ENCODE measurements at regions not wholly inside any gene's neighbourhood (a gene's known extent, or its start where the extent isn't known, plus 50 kb on each side); places are given as distances from the start of the nearest gene placed in this dataset.
"Not testable (repeated sequence)": the region's sequence is repeated elsewhere in the genome, so short reads cannot be mapped to it uniquely, and the experiment has no call there.

- no peaks in the 10 kb centered on the region for H3K36me3 ChIP-seq (ENCODE audit: control insufficient read depth, insufficient read depth, low read length)
- H3K27me3 ChIP-seq (ENCODE audit: control insufficient read depth, insufficient read depth, low read length), result no peaks in the 10 kb centered on the region
- no peak overlapping the region for H3K4me3 ChIP-seq (ENCODE audit: low read length)
- no peaks in the 10 kb centered on the region for H3K4me1 ChIP-seq (ENCODE audit: control insufficient read depth, insufficient read depth, low read length)
- H3K27ac ChIP-seq (ENCODE audit: low read depth, low read length), result no peak overlapping the region
- H3K9ac ChIP-seq (ENCODE audit: low read length), result no peak overlapping the region
Measured at GRCh38 chr10:118968482-118968881, 61.0 kb upstream of the NANOS1 start.

DNA sequence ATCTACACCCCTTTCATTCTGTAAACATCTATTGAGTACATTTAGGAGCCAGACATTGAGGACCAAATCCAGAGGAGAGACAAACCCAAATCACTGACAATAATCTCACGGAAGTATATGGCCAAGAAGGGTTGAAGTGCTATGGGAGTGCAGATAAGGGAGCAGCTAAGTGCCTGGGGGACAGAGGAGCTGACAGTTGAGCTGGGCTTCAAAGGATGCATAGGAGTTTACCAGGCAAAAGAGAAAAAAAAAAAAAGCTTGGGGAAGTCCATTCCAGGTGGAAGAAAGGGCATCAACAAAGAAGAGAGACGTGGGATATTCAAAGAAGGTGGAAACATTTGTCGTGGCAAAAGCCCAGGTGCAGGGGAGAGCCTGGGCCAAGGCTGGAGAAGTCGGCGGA lies 60.5 kb upstream of the NANOS1 start:
- Histone ChIP-seq H3K27me3 (ENCODE audit: control insufficient read depth, insufficient read depth, low read length) (no peaks in the 10 kb centered on the region), H3K27ac (ENCODE audit: low read depth, low read length) (no peak overlapping the region), H3K4me3 (ENCODE audit: low read length) (no peak overlapping the region), H3K4me1 (ENCODE audit: control insufficient read depth, insufficient read depth, low read length) (no peaks in the 10 kb centered on the region), H3K36me3 (ENCODE audit: control insufficient read depth, insufficient read depth, low read length) (no peaks in the 10 kb centered on the region), H3K9ac (ENCODE audit: low read length) (no peak overlapping the region)

- no peaks in the 10 kb centered on the region for H3K27me3 ChIP-seq (ENCODE audit: control insufficient read depth, insufficient read depth, low read length)
- no peak overlapping the region for H3K9ac ChIP-seq (ENCODE audit: low read length)
- no peaks in the 10 kb centered on the region for H3K36me3 ChIP-seq (ENCODE audit: control insufficient read depth, insufficient read depth, low read length)
- H3K27ac ChIP-seq (ENCODE audit: low read depth, low read length), result no peak overlapping the region
- no peaks in the 10 kb centered on the region for H3K4me1 ChIP-seq (ENCODE audit: control insufficient read depth, insufficient read depth, low read length)
- no peak overlapping the region for H3K4me3 ChIP-seq (ENCODE audit: low read length)
Measured at GRCh38 chr10:118970770-118971169, 58.7 kb upstream of the NANOS1 start.

DNA sequence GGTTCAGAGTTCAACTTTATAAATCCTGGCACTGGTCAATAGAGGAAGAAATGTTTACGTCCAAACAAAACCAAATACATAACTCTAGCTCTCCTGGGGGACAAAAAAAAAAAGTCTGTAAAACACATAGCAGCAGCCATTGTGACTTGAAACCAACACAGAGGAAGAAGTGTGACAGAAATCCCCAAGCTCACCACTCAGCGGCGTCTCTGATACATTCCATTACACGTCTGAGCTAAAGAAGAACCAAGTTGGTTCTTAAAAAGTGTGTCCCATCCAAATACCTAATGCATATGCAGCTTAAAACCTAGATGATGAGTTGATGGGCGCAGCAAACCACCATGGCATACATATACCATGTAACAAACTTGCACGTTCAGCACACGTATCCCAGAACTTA lies 58.3 kb upstream of the NANOS1 start:
- Histone ChIP-seq H3K27me3 (ENCODE audit: control insufficient read depth, insufficient read depth, low read length) (no peaks in the 10 kb centered on the region), H3K9ac (ENCODE audit: low read length) (no peak overlapping the region), H3K36me3 (ENCODE audit: control insufficient read depth, insufficient read depth, low read length) (no peaks in the 10 kb centered on the region), H3K4me3 (ENCODE audit: low read length) (no peak overlapping the region), H3K27ac (ENCODE audit: low read depth, low read length) (no peak overlapping the region), H3K4me1 (ENCODE audit: control insufficient read depth, insufficient read depth, low read length) (no peaks in the 10 kb centered on the region)

GRCh38 chr10:118971876-118972275 lies 57.6 kb upstream of the NANOS1 start:
- Histone ChIP-seq H3K4me3 (ENCODE audit: low read length) (no peak overlapping the region), H3K36me3 (ENCODE audit: control insufficient read depth, insufficient read depth, low read length) (no peaks in the 10 kb centered on the region), H3K27me3 (ENCODE audit: control insufficient read depth, insufficient read depth, low read length) (no peaks in the 10 kb centered on the region), H3K4me1 (ENCODE audit: control insufficient read depth, insufficient read depth, low read length) (no peaks in the 10 kb centered on the region), H3K9ac (ENCODE audit: low read length) (no peak overlapping the region), H3K27ac (ENCODE audit: low read depth, low read length) (no peak overlapping the region)

- Histone ChIP-seq H3K4me3 (ENCODE audit: low read length) (no peak overlapping the region), H3K4me1 (ENCODE audit: control insufficient read depth, insufficient read depth, low read length) (no peaks in the 10 kb centered on the region), H3K36me3 (ENCODE audit: control insufficient read depth, insufficient read depth, low read length) (no peaks in the 10 kb centered on the region), H3K27ac (ENCODE audit: low read depth, low read length) (no peak overlapping the region), H3K9ac (ENCODE audit: low read length) (no peak overlapping the region), H3K27me3 (ENCODE audit: control insufficient read depth, insufficient read depth, low read length) (no peaks in the 10 kb centered on the region)
Measured at GRCh38 chr10:118973744-118974143, 55.8 kb upstream of the NANOS1 start.

GRCh38 chr10:118974951-118975350 lies 54.6 kb upstream of the NANOS1 start:
- H3K27me3 ChIP-seq (ENCODE audit: control insufficient read depth, insufficient read depth, low read length), result no peaks in the 10 kb centered on the region
- H3K4me1 ChIP-seq (ENCODE audit: control insufficient read depth, insufficient read depth, low read length), result no peaks in the 10 kb centered on the region
- H3K9ac ChIP-seq (ENCODE audit: low read length), result no peak overlapping the region
- H3K4me3 ChIP-seq (ENCODE audit: low read length), result no peak overlapping the region
- no peak overlapping the region for H3K27ac ChIP-seq (ENCODE audit: low read depth, low read length)
- no peaks in the 10 kb centered on the region for H3K36me3 ChIP-seq (ENCODE audit: control insufficient read depth, insufficient read depth, low read length)

GRCh38 chr10:118976219-118976618 lies 53.3 kb upstream of the NANOS1 start:
- not testable (repeated sequence) for H3K4me3 ChIP-seq (ENCODE audit: low read length); H3K36me3 ChIP-seq (ENCODE audit: control insufficient read depth, insufficient read depth, low read length); H3K27me3 ChIP-seq (ENCODE audit: control insufficient read depth, insufficient read depth, low read length); H3K4me1 ChIP-seq (ENCODE audit: control insufficient read depth, insufficient read depth, low read length); H3K9ac ChIP-seq (ENCODE audit: low read length); H3K27ac ChIP-seq (ENCODE audit: low read depth, low read length)

DNA sequence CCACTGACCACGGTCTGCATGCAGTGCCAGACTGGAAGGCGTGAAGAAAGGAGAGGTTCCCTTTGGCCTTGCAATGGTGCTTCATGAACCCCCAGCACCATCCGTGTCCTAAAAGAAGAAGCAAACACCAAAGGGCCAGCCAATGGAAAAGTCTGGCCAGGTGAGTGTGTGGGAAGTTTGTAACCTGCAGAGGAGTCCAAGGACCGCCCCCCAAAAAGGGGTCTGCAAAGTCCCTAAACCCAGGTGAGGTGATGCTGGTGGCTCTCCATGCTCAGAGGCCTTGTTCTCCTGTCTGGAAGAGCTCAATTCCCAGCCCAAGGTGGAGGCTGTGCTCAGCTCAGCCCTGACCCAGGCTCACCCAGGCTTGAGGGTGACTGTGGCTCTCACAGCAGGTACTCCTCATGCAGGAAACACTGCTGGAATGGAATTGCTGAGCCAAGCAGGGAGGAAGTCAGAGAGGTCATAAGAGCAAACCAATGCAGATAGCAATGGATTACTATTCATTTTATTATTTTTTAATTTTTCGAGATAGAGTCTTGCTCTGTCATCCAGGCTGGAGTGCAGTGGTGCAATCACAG lies 52.4 kb upstream of the NANOS1 start:
- no peak overlapping the region for H3K4me3 ChIP-seq (ENCODE audit: low read length)
- no peak overlapping the region for H3K27ac ChIP-seq (ENCODE audit: low read depth, low read length)
- no peaks in the 10 kb centered on the region for H3K36me3 ChIP-seq (ENCODE audit: control insufficient read depth, insufficient read depth, low read length)
- H3K9ac ChIP-seq (ENCODE audit: low read length), result no peak overlapping the region
- no peaks in the 10 kb centered on the region for H3K27me3 ChIP-seq (ENCODE audit: control insufficient read depth, insufficient read depth, low read length)
- H3K4me1 ChIP-seq (ENCODE audit: control insufficient read depth, insufficient read depth, low read length), result no peaks in the 10 kb centered on the region

- Histone ChIP-seq H3K9ac (ENCODE audit: low read length) (no peak overlapping the region), H3K36me3 (ENCODE audit: control insufficient read depth, insufficient read depth, low read length) (no peaks in the 10 kb centered on the region), H3K4me1 (ENCODE audit: control insufficient read depth, insufficient read depth, low read length) (no peaks in the 10 kb centered on the region), H3K4me3 (ENCODE audit: low read length) (no peak overlapping the region), H3K27me3 (ENCODE audit: control insufficient read depth, insufficient read depth, low read length) (no peaks in the 10 kb centered on the region), H3K27ac (ENCODE audit: low read depth, low read length) (no peak overlapping the region)
Measured at GRCh38 chr10:118977835-118978234, 51.7 kb upstream of the NANOS1 start.

GRCh38 chr10:118978316-118978997 lies 51.1 kb upstream of the NANOS1 start:
- no peaks in the 10 kb centered on the region for H3K36me3 ChIP-seq (ENCODE audit: control insufficient read depth, insufficient read depth, low read length)
- no peak overlapping the region for H3K9ac ChIP-seq (ENCODE audit: low read length)
- H3K4me3 ChIP-seq (ENCODE audit: low read length), result no peak overlapping the region
- no peak overlapping the region for H3K27ac ChIP-seq (ENCODE audit: low read depth, low read length)
- no peaks in the 10 kb centered on the region for H3K27me3 ChIP-seq (ENCODE audit: control insufficient read depth, insufficient read depth, low read length)
- H3K4me1 ChIP-seq (ENCODE audit: control insufficient read depth, insufficient read depth, low read length), result no peaks in the 10 kb centered on the region

GRCh38 chr10:118978998-118979350 lies 50.5 kb upstream of the NANOS1 start:
- Histone ChIP-seq H3K9ac (ENCODE audit: low read length) (no peak overlapping the region), H3K27me3 (ENCODE audit: control insufficient read depth, insufficient read depth, low read length) (no peaks in the 10 kb centered on the region), H3K4me1 (ENCODE audit: control insufficient read depth, insufficient read depth, low read length) (no peaks in the 10 kb centered on the region), H3K27ac (ENCODE audit: low read depth, low read length) (no peak overlapping the region), H3K36me3 (ENCODE audit: control insufficient read depth, insufficient read depth, low read length) (no peaks in the 10 kb centered on the region), H3K4me3 (ENCODE audit: low read length) (no peak overlapping the region)

DNA sequence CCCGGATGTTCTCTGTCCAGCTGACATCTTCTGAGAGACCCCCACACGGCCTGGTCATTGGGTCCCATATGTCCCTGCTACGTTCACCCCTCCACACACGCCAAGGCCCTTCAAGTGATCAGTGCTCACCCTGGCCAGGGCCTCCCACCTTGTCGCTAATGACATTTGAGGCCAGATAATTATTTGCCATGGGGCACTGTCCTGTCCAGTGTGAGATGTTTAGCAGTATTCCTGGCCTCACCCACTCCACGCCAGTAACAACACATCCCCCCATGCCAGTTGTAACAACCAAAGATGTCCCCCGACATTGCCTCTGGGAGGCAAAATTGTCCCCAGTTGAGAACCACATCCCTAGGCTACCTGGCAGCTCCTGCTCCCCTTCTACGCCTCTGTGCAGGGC lies 49.9 kb upstream of the NANOS1 start:
- no peak overlapping the region for H3K4me3 ChIP-seq (ENCODE audit: low read length)
- H3K4me1 ChIP-seq (ENCODE audit: control insufficient read depth, insufficient read depth, low read length), result no peaks in the 10 kb centered on the region
- H3K9ac ChIP-seq (ENCODE audit: low read length), result no peak overlapping the region
- no peaks in the 10 kb centered on the region for H3K27me3 ChIP-seq (ENCODE audit: control insufficient read depth, insufficient read depth, low read length)
- no peak overlapping the region for H3K27ac ChIP-seq (ENCODE audit: low read depth, low read length)
- no peaks in the 10 kb centered on the region for H3K36me3 ChIP-seq (ENCODE audit: control insufficient read depth, insufficient read depth, low read length)

All from rectal smooth muscle tissue (tissue), 1 donor.